ENCODE measurements at regions not wholly inside any gene's neighbourhood (a gene's known extent, or its start where the extent isn't known, plus 50 kb on each side); places are given as distances from the start of the nearest gene placed in this dataset.

GRCh38 chr4:166341992-166342391 is 469.0 kb downstream of the TLL1 start:
- Histone ChIP-seq H3K4me3 (no peak overlapping the region), H3K27me3 (no peaks in the 10 kb centered on the region), H3K36me3 (ENCODE audit: low read depth, missing control alignments) (no peaks in the 10 kb centered on the region), H3K9me3 (no peaks in the 10 kb centered on the region), H3K4me1 (no peaks in the 10 kb centered on the region), H3K27ac (no peak overlapping the region)
- TF ChIP-seq CTCF (IDR thresholded peaks at IDR 0.05) = no peak
- TF ChIP-seq POLR2A (IDR thresholded peaks at IDR 0.05) = no peak
- 93 to 95% methylated on average over 4 of the region's 4 CpGs for WGBS, 2 donors
- no peak for DNase-seq
- intact Hi-C loops (cut with DNase I; ENCODE audit: low total_unique reads) = no loop called here

- H3K27ac ChIP-seq = no peak overlapping the region
- no peaks in the 10 kb centered on the region for H3K27me3 ChIP-seq
- intact Hi-C loops (cut with DNase I; ENCODE audit: low total_unique reads) = no loop called here
- no peaks in the 10 kb centered on the region for H3K36me3 ChIP-seq (ENCODE audit: low read depth, missing control alignments)
- DNase-seq = no peak
- H3K9me3 ChIP-seq = no peaks in the 10 kb centered on the region
- TF ChIP-seq POLR2A (IDR thresholded peaks at IDR 0.05) (no peak), CTCF (IDR thresholded peaks at IDR 0.05) (no peak)
- no peaks in the 10 kb centered on the region for H3K4me1 ChIP-seq
- WGBS, 2 donors = 71 to 77% methylated on average over 2 of the region's 2 CpGs
- no peak overlapping the region for H3K4me3 ChIP-seq
These were observed 490.2 kb downstream of the TLL1 start for GRCh38 chr4:166363198-166363597.

GRCh38 chr4:166366012-166366411 is 493.0 kb downstream of the TLL1 start:
- Histone ChIP-seq H3K9me3 (no peaks in the 10 kb centered on the region), H3K27me3 (no peaks in the 10 kb centered on the region), H3K4me3 (no peak overlapping the region), H3K27ac (no peak overlapping the region), H3K4me1 (no peaks in the 10 kb centered on the region), H3K36me3 (ENCODE audit: low read depth, missing control alignments) (no peaks in the 10 kb centered on the region)
- TF ChIP-seq CTCF (IDR thresholded peaks at IDR 0.05) (no peak), POLR2A (IDR thresholded peaks at IDR 0.05) (no peak)
- DNase-seq = no peak
- intact Hi-C loops (cut with DNase I; ENCODE audit: low total_unique reads) = no loop called here
- WGBS, 2 donors = 87 to 94% methylated on average over 3 of the region's 3 CpGs

- no peaks in the 10 kb centered on the region for H3K27me3 ChIP-seq
- H3K36me3 ChIP-seq (ENCODE audit: low read depth, missing control alignments) = no peaks in the 10 kb centered on the region
- intact Hi-C loops (cut with DNase I; ENCODE audit: low total_unique reads) = no loop called here
- WGBS, 2 donors = 41 to 91% methylated on average over 1 of the region's 1 CpG
- no peaks in the 10 kb centered on the region for H3K9me3 ChIP-seq
- no peaks in the 10 kb centered on the region for H3K4me1 ChIP-seq
- H3K4me3 ChIP-seq = no peak overlapping the region
- no peak for TF ChIP-seq POLR2A (IDR thresholded peaks at IDR 0.05)
- no peak for TF ChIP-seq CTCF (IDR thresholded peaks at IDR 0.05)
- H3K27ac ChIP-seq = no peak overlapping the region
- no peak for DNase-seq
These were observed 504.5 kb downstream of the TLL1 start for GRCh38 chr4:166377578-166377977.

- Histone ChIP-seq H3K4me3 (no peak overlapping the region), H3K27ac (no peak overlapping the region), H3K9me3 (no peaks in the 10 kb centered on the region), H3K4me1 (no peaks in the 10 kb centered on the region), H3K36me3 (ENCODE audit: low read depth, missing control alignments) (no peaks in the 10 kb centered on the region), H3K27me3 (no peaks in the 10 kb centered on the region)
- 66 to 76% methylated on average over 6 of the region's 6 CpGs for WGBS, 2 donors
- DNase-seq = no peak
- intact Hi-C loops (cut with DNase I; ENCODE audit: low total_unique reads) = no loop called here
- TF ChIP-seq POLR2A (IDR thresholded peaks at IDR 0.05) = no peak
- no peak for TF ChIP-seq CTCF (IDR thresholded peaks at IDR 0.05)
These were observed 513.7 kb downstream of the TLL1 start for GRCh38 chr4:166386491-166387360.

Data from testis (tissue), 2 donors.